RWPE2 (cell line): ENCODE measurements at regions not wholly inside any gene's neighbourhood (a gene's known extent, or its start where the extent isn't known, plus 50 kb on each side); places are given as distances from the start of the nearest gene placed in this dataset.

Source experiments
- ATAC-seq: fragments of 200-7000 bp; cut with Tn5 transposase; 3 replicates; pipeline ENCODE4 v1.9.1; 2021; ENCODE audit warnings: low read depth
- DNase-seq: peaks from one replicate; pipeline ENCODE4 v3.0.0-alpha.2; 2020; ENCODE audit warnings: low spot score
- H3K27ac ChIP-seq: fragments of 450-650 bp; 2 replicates; pipeline ENCODE4 v1.5.1; 2017; ENCODE audit warnings: mild to moderate bottlenecking; ENCODE audit not compliant: poor library complexity, severe bottlenecking
- H3K27me3 ChIP-seq: fragments of 250-450 bp; sonication (Bioruptor Pico); 2 replicates; pipeline ENCODE4 v1.5.1; 2021; ENCODE audit warnings: mild to moderate bottlenecking, moderate library complexity; ENCODE audit not compliant: insufficient read depth, poor library complexity, severe bottlenecking
- H3K36me3 ChIP-seq: fragments of 250-450 bp; sonication (Bioruptor Pico); 2 replicates; pipeline ENCODE4 v1.5.1; 2020; ENCODE audit warnings: low read depth, mild to moderate bottlenecking, moderate library complexity
- H3K4me1 ChIP-seq: fragments of 250-450 bp; sonication (Bioruptor Pico); 2 replicates; pipeline ENCODE4 v1.5.1; 2021; ENCODE audit warnings: mild to moderate bottlenecking, moderate library complexity; ENCODE audit not compliant: insufficient read depth, poor library complexity, severe bottlenecking
- H3K4me3 ChIP-seq: fragments of 250-450 bp; sonication (Bioruptor Pico); 2 replicates; pipeline ENCODE4 v1.5.1; 2021; ENCODE audit warnings: mild to moderate bottlenecking, moderate library complexity; ENCODE audit not compliant: severe bottlenecking
- H3K9me3 ChIP-seq: fragments of 250-450 bp; sonication (Bioruptor Pico); 2 replicates; pipeline ENCODE4 v1.5.1; 2021; ENCODE audit warnings: mild to moderate bottlenecking, moderate library complexity; ENCODE audit not compliant: severe bottlenecking
- CTCF ChIP-seq: fragments of 450-650 bp; IDR thresholded peaks from one replicate; pipeline ENCODE4 v1.5.1; 2017; ENCODE audit warnings: mild to moderate bottlenecking, moderate library complexity; ENCODE audit not compliant: poor library complexity, severe bottlenecking

GRCh38 chr17:72516772-72517399 is 396.1 kb downstream of the SOX9 start:
- ATAC-seq, result no peak
- DNase-seq, result no peak
- Histone ChIP-seq H3K9me3 (no peaks in the 10 kb centered on the region), H3K27me3 (no peaks in the 10 kb centered on the region), H3K4me3 (no peak overlapping the region), H3K27ac (peak overlapping the region; percentile 22), H3K36me3 (no peaks in the 10 kb centered on the region; the same call in 1 of the 2 replicates), H3K4me1 (peaks cover 40% of the 10 kb centered on the region)
- TF ChIP-seq CTCF, result no peak

GRCh38 chr17:72517413-72518158 is 396.8 kb downstream of the SOX9 start:
- Histone ChIP-seq H3K4me3 (no peak overlapping the region), H3K27me3 (no peaks in the 10 kb centered on the region), H3K9me3 (no peaks in the 10 kb centered on the region), H3K36me3 (no peaks in the 10 kb centered on the region; the same call in 1 of the 2 replicates), H3K27ac (peak overlapping the region; percentile 22), H3K4me1 (peaks cover 40% of the 10 kb centered on the region)
- TF ChIP-seq CTCF, result no peak
- ATAC-seq, result no peak
- DNase-seq, result no peak

GRCh38 chr17:72518159-72518732 is 397.4 kb downstream of the SOX9 start:
- peak overlapping the region; percentile 22 for H3K27ac ChIP-seq
- peaks cover 40% of the 10 kb centered on the region for H3K4me1 ChIP-seq
- no peaks in the 10 kb centered on the region for H3K27me3 ChIP-seq
- no peaks in the 10 kb centered on the region; the same call in 1 of the 2 replicates for H3K36me3 ChIP-seq
- DNase-seq, result no peak
- no peak for TF ChIP-seq CTCF
- no peaks in the 10 kb centered on the region for H3K9me3 ChIP-seq
- no peak for ATAC-seq
- H3K4me3 ChIP-seq, result no peak overlapping the region

GRCh38 chr17:72518753-72519597 is 398.2 kb downstream of the SOX9 start:
- TF ChIP-seq CTCF, result no peak
- H3K27ac ChIP-seq, result peak overlapping the region; percentile 22
- H3K9me3 ChIP-seq, result no peaks in the 10 kb centered on the region
- no peaks in the 10 kb centered on the region for H3K27me3 ChIP-seq
- H3K4me3 ChIP-seq, result no peak overlapping the region
- ATAC-seq (peak; percentile 28), DNase-seq (no peak)
- peaks cover 40% of the 10 kb centered on the region for H3K4me1 ChIP-seq
- no peaks in the 10 kb centered on the region; the same call in 1 of the 2 replicates for H3K36me3 ChIP-seq
